Progenitor cell of endocrine pancreas (in vitro differentiated cells): ENCODE measurements at regions not wholly inside any gene's neighbourhood (a gene's known extent, or its start where the extent isn't known, plus 50 kb on each side); places are given as distances from the start of the nearest gene placed in this dataset.

Experiments
- DNase-seq: peaks from one replicate; pipeline ENCODE4 v3.0.0; 2021; ENCODE audit warnings: low spot score; ENCODE audit not compliant: unreplicated experiment
- H3K27ac Mint-ChIP-seq: 2 replicates; pipeline ENCODE4 v1.8.0; 2021; ENCODE audit warnings: mild to moderate bottlenecking, moderate library complexity, mixed read lengths
- H3K27me3 Mint-ChIP-seq: 2 replicates; pipeline ENCODE4 v1.8.0; 2021; ENCODE audit warnings: mixed read lengths
- H3K36me3 Mint-ChIP-seq: 2 replicates; pipeline ENCODE4 v1.8.0; 2022; ENCODE audit warnings: mixed read lengths; ENCODE audit not compliant: insufficient read depth
- H3K4me1 Mint-ChIP-seq: 2 replicates; pipeline ENCODE4 v1.8.0; 2021; ENCODE audit warnings: low read depth, mixed read lengths
- H3K4me3 Mint-ChIP-seq: 2 replicates; pipeline ENCODE4 v1.8.0; 2021; ENCODE audit warnings: low read depth, mild to moderate bottlenecking, moderate library complexity, mixed read lengths
- H3K9me3 Mint-ChIP-seq: 2 replicates; pipeline ENCODE4 v1.8.0; 2021; ENCODE audit warnings: low read depth, mixed read lengths
- TF ChIP-seq, protein P1 (sequence below): fragments of 200-600 bp; sonication (generic); IDR thresholded peaks from one replicate; pipeline ENCODE4 v1.5.0; 2021; ENCODE audit warnings: antibody characterized with exemption, mild to moderate bottlenecking; ENCODE audit not compliant: unreplicated experiment

DNA sequence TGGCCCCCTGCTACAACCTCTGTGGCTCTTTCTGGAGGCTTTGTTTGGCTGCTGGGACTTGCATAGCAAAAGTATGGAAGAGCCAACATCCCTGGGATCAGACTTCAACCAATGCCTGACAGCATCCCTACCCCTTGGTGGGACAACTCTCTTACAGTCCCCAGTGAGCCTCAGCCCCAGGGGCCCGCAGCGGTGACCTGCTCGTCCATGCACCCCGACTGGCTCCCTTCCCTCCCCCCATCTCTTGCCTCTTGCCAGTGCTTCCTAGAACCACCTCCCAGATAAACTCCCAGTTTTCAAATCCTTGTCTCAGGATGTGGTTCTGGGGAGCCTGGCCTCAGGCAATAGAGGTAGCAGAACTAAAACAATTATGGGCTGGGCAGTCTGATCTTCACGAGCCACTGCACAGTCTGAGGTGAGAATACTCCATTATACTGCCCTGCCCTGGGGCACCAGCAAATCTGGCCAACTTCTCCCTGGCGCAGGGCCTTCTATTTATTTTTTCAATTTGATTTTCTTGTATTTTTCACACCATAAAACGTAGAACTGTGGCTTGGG lies 86.6 kb upstream of the BRD7 start:
- Mint-ChIP-seq H3K27me3 (peaks cover 56% of the 10 kb centered on the region), H3K9me3 (no peaks in the 10 kb centered on the region), H3K4me3 (no peak overlapping the region), H3K4me1 (no peaks in the 10 kb centered on the region), H3K27ac (no peak overlapping the region), H3K36me3 (no peaks in the 10 kb centered on the region)
- DNase-seq: no peak
- TF ChIP-seq, protein P1, sequence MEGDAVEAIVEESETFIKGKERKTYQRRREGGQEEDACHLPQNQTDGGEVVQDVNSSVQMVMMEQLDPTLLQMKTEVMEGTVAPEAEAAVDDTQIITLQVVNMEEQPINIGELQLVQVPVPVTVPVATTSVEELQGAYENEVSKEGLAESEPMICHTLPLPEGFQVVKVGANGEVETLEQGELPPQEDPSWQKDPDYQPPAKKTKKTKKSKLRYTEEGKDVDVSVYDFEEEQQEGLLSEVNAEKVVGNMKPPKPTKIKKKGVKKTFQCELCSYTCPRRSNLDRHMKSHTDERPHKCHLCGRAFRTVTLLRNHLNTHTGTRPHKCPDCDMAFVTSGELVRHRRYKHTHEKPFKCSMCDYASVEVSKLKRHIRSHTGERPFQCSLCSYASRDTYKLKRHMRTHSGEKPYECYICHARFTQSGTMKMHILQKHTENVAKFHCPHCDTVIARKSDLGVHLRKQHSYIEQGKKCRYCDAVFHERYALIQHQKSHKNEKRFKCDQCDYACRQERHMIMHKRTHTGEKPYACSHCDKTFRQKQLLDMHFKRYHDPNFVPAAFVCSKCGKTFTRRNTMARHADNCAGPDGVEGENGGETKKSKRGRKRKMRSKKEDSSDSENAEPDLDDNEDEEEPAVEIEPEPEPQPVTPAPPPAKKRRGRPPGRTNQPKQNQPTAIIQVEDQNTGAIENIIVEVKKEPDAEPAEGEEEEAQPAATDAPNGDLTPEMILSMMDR: no peak

DNA sequence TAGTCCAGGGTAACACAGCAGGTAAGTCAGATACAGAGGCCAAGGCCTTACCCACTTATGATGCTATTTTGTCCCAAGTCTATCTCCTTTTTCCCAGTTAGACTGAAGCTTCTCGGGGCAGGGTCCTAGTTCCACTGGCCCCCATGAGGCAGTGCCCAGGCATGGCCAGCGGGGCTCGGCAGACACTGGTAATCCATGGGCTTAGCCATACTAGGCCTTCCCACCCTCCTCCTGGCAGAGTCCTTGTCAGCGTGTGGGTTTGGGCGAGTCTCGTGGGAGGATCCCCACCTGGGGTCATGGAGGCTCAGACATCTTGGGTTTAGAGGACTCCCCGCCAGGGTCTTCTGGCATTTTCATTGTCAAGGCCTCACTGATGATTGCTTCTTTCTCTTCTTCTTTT lies 84.7 kb upstream of the BRD7 start:
- DNase-seq: no peak
- H3K4me3 Mint-ChIP-seq: no peak overlapping the region
- H3K27me3 Mint-ChIP-seq: peaks cover 52% of the 10 kb centered on the region
- no peaks in the 10 kb centered on the region for H3K36me3 Mint-ChIP-seq
- TF ChIP-seq, protein P1: no peak
- H3K27ac Mint-ChIP-seq: no peak overlapping the region
- no peaks in the 10 kb centered on the region for H3K9me3 Mint-ChIP-seq
- H3K4me1 Mint-ChIP-seq: no peaks in the 10 kb centered on the region

DNA sequence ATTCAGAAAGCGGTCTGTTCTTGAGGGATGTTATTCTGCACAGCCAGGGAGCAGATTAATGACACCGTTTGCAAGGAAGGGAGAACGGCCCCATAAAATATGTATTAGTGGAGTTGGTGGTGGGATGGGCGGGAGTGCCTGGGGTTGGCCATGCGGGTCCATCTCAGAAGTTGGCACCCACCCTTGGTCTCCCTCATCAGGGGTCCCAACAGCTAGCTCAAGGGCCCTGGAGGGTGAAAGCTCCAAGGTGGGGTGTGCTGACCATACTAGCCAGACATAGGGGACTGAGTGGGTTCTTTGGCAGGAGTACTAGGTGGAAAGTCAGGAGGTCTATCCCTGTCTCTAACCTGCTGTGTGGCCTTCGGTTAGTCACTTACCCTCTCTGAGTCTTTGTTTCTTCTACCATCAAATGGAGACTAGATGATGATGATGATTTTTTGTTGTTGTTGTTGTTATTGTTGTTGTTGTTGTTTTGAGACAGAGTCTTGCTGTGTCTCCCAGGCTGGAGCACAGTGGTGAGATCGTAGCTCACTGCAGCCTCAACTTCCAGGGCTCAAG lies 83.2 kb upstream of the BRD7 start:
- peaks cover 53% of the 10 kb centered on the region for H3K27me3 Mint-ChIP-seq
- no peak overlapping the region for H3K27ac Mint-ChIP-seq
- H3K9me3 Mint-ChIP-seq: no peaks in the 10 kb centered on the region
- no peak overlapping the region for H3K4me3 Mint-ChIP-seq
- TF ChIP-seq, protein P1: no peak
- no peak for DNase-seq
- no peaks in the 10 kb centered on the region for H3K36me3 Mint-ChIP-seq
- no peaks in the 10 kb centered on the region for H3K4me1 Mint-ChIP-seq

DNA sequence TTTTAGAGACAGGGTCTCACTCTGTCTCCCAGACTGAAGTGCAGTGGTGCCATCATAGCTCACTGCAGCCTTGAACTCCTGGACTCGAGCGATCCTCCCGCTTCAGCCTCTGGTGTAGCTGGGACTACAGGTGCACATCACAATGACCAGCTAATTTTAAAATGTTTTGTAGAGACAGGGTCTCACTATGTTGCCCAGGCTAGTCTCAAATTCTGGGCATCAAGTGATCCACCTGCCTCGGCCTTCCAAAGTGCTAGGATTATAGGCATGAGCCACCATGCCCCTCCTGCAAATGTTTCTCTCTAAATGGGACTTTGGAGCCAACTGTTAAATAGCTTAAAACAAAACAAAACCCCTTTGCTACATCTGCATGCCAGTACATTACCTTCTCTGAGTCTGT lies 82.2 kb upstream of the BRD7 start:
- no peaks in the 10 kb centered on the region for H3K4me1 Mint-ChIP-seq

DNA sequence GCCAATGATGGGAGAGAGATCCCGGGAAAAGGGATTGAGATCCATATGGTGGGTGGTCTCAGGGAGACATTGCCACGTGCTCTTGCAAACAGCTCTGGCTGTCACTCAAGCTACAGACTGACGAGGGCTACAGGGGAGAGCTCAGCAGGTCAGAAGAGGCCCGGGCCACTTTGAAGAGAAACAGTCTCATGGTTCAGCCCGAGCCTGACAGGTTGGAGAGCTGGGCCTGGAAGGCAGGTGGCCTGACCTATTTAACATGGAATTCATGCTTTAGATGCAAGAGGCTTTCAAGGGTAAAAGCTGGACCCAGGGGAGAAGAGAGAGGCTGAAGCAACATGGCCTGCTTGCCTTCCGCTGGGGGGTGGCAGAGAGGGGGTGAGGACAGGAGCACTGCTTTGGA lies 81.0 kb upstream of the BRD7 start:
- peaks cover 48% of the 10 kb centered on the region for H3K27me3 Mint-ChIP-seq
- no peak overlapping the region for H3K27ac Mint-ChIP-seq
- TF ChIP-seq, protein P1: no peak
- no peak for DNase-seq
- H3K4me3 Mint-ChIP-seq: no peak overlapping the region
- no peaks in the 10 kb centered on the region for H3K36me3 Mint-ChIP-seq
- H3K9me3 Mint-ChIP-seq: no peaks in the 10 kb centered on the region
- no peaks in the 10 kb centered on the region for H3K4me1 Mint-ChIP-seq

More for the DNA sequence above, 82.2 kb upstream of the BRD7 start:
- Mint-ChIP-seq H3K36me3 (no peaks in the 10 kb centered on the region), H3K27me3 (peaks cover 48% of the 10 kb centered on the region), H3K27ac (no peak overlapping the region), H3K9me3 (no peaks in the 10 kb centered on the region), H3K4me3 (no peak overlapping the region)
- TF ChIP-seq, protein P1: no peak
- DNase-seq: no peak
